ENCODE measurements at regions not wholly inside any gene's neighbourhood (a gene's known extent, or its start where the extent isn't known, plus 50 kb on each side); places are given as distances from the start of the nearest gene placed in this dataset.

GRCh38 chr3:145266368-145266767 is 894.6 kb downstream of the PLOD2 start:
- Histone ChIP-seq H3K4me1 (ENCODE audit: control insufficient read depth, extremely low read depth, insufficient read depth, low read length) (no peaks in the 10 kb centered on the region), H3K9ac (ENCODE audit: control insufficient read depth, extremely low read depth, insufficient read depth, low read length) (no peak overlapping the region), H4K20me1 (ENCODE audit: control insufficient read depth, extremely low read depth, insufficient read depth, low read length) (no peaks in the 10 kb centered on the region), H3K9me3 (ENCODE audit: control insufficient read depth, low read depth, low read length) (no peaks in the 10 kb centered on the region), H2AFZ (ENCODE audit: control insufficient read depth, low read length) (no peak overlapping the region), H3K36me3 (ENCODE audit: control insufficient read depth in 2 of 2, extremely low read depth in 1 of 2, insufficient read depth in 2 of 2, low read length in 2 of 2) (no peaks in the 10 kb centered on the region), H3K79me2 (ENCODE audit: control insufficient read depth, insufficient read depth, low read length) (no peaks in the 10 kb centered on the region), H3K4me3 (ENCODE audit: control insufficient read depth in 2 of 3, extremely low read depth in 1 of 3, insufficient read depth in 2 of 3, low read depth in 1 of 3, low read length in 3 of 3) (no peak overlapping the region), H3K27me3 (ENCODE audit: control insufficient read depth, extremely low read depth, insufficient read depth, low read length) (no peaks in the 10 kb centered on the region), H3K4me2 (ENCODE audit: control insufficient read depth, extremely low read depth, insufficient read depth, low read depth, low read length) (no peak overlapping the region), H3K9me1 (ENCODE audit: control insufficient read depth, extremely low read depth, insufficient read depth, low read length) (no peaks in the 10 kb centered on the region), H3K27ac (ENCODE audit: control insufficient read depth, insufficient read depth, low read length) (no peak overlapping the region)
- TF ChIP-seq CTCF (optimal IDR thresholded peaks at IDR 0.05 in 1 of 3, IDR thresholded peaks at IDR 0.05 in 1 of 3, conservative IDR thresholded peaks at IDR 0.05 in 1 of 3; ENCODE audit: extremely low read depth in 1 of 3, insufficient read depth in 2 of 3, low read length in 3 of 3) = no peak
- no peak for TF ChIP-seq EZH2 (IDR thresholded peaks at IDR 0.05; ENCODE audit: low read length)
- no peak for FAIRE-seq
- no peak for DNase-seq (ENCODE audit: low read depth, low spot score)
- dilution Hi-C loops (cut with MboI; ENCODE audit: extremely low pct_ligation_motif_present, low sequenced_read_pairs) = no loop called here

- no peak for TF ChIP-seq EZH2 (IDR thresholded peaks at IDR 0.05; ENCODE audit: low read length)
Measured at GRCh38 chr3:145269106-145269505, 891.9 kb downstream of the PLOD2 start.

GRCh38 chr3:145272684-145273083 is 888.3 kb downstream of the PLOD2 start:
- Histone ChIP-seq H3K4me2 (ENCODE audit: control insufficient read depth, extremely low read depth, insufficient read depth, low read depth, low read length) (no peak overlapping the region), H3K9me1 (ENCODE audit: control insufficient read depth, extremely low read depth, insufficient read depth, low read length) (no peaks in the 10 kb centered on the region), H3K36me3 (ENCODE audit: control insufficient read depth in 2 of 2, extremely low read depth in 1 of 2, insufficient read depth in 2 of 2, low read length in 2 of 2) (no peaks in the 10 kb centered on the region), H3K4me3 (ENCODE audit: control insufficient read depth in 2 of 3, extremely low read depth in 1 of 3, insufficient read depth in 2 of 3, low read depth in 1 of 3, low read length in 3 of 3) (no peak overlapping the region), H3K27ac (ENCODE audit: control insufficient read depth, insufficient read depth, low read length) (no peak overlapping the region), H4K20me1 (ENCODE audit: control insufficient read depth, extremely low read depth, insufficient read depth, low read length) (no peaks in the 10 kb centered on the region), H3K9me3 (ENCODE audit: control insufficient read depth, low read depth, low read length) (no peaks in the 10 kb centered on the region), H3K9ac (ENCODE audit: control insufficient read depth, extremely low read depth, insufficient read depth, low read length) (no peak overlapping the region), H2AFZ (ENCODE audit: control insufficient read depth, low read length) (no peak overlapping the region), H3K79me2 (ENCODE audit: control insufficient read depth, insufficient read depth, low read length) (no peaks in the 10 kb centered on the region), H3K27me3 (ENCODE audit: control insufficient read depth, extremely low read depth, insufficient read depth, low read length) (no peaks in the 10 kb centered on the region), H3K4me1 (ENCODE audit: control insufficient read depth, extremely low read depth, insufficient read depth, low read length) (no peaks in the 10 kb centered on the region)
- DNase-seq (ENCODE audit: low read depth, low spot score) = no peak
- FAIRE-seq = no peak
- dilution Hi-C loops (cut with MboI; ENCODE audit: extremely low pct_ligation_motif_present, low sequenced_read_pairs) = no loop called here
- TF ChIP-seq CTCF (optimal IDR thresholded peaks at IDR 0.05 in 1 of 3, IDR thresholded peaks at IDR 0.05 in 1 of 3, conservative IDR thresholded peaks at IDR 0.05 in 1 of 3; ENCODE audit: extremely low read depth in 1 of 3, insufficient read depth in 2 of 3, low read length in 3 of 3) (no peak), EZH2 (IDR thresholded peaks at IDR 0.05; ENCODE audit: low read length) (no peak)

More at GRCh38 chr3:145269106-145269505, 891.9 kb downstream of the PLOD2 start:
- H2AFZ ChIP-seq (ENCODE audit: control insufficient read depth, low read length) = no peak overlapping the region
- no peak for DNase-seq (ENCODE audit: low read depth, low spot score)
- H3K4me3 ChIP-seq (ENCODE audit: control insufficient read depth in 2 of 3, extremely low read depth in 1 of 3, insufficient read depth in 2 of 3, low read depth in 1 of 3, low read length in 3 of 3) = no peak overlapping the region
- H3K4me1 ChIP-seq (ENCODE audit: control insufficient read depth, extremely low read depth, insufficient read depth, low read length) = no peaks in the 10 kb centered on the region
- H3K36me3 ChIP-seq (ENCODE audit: control insufficient read depth in 2 of 2, extremely low read depth in 1 of 2, insufficient read depth in 2 of 2, low read length in 2 of 2) = no peaks in the 10 kb centered on the region
- no peak for FAIRE-seq
- no peaks in the 10 kb centered on the region for H3K9me3 ChIP-seq (ENCODE audit: control insufficient read depth, low read depth, low read length)
- dilution Hi-C loops (cut with MboI; ENCODE audit: extremely low pct_ligation_motif_present, low sequenced_read_pairs) = no loop called here
- H4K20me1 ChIP-seq (ENCODE audit: control insufficient read depth, extremely low read depth, insufficient read depth, low read length) = no peaks in the 10 kb centered on the region
- H3K9ac ChIP-seq (ENCODE audit: control insufficient read depth, extremely low read depth, insufficient read depth, low read length) = no peak overlapping the region
- no peaks in the 10 kb centered on the region for H3K9me1 ChIP-seq (ENCODE audit: control insufficient read depth, extremely low read depth, insufficient read depth, low read length)
- no peaks in the 10 kb centered on the region for H3K79me2 ChIP-seq (ENCODE audit: control insufficient read depth, insufficient read depth, low read length)
- H3K27ac ChIP-seq (ENCODE audit: control insufficient read depth, insufficient read depth, low read length) = no peak overlapping the region
- H3K27me3 ChIP-seq (ENCODE audit: control insufficient read depth, extremely low read depth, insufficient read depth, low read length) = no peaks in the 10 kb centered on the region
- H3K4me2 ChIP-seq (ENCODE audit: control insufficient read depth, extremely low read depth, insufficient read depth, low read depth, low read length) = no peak overlapping the region
